Osteoblast (primary cell): ENCODE measurements at regions not wholly inside any gene's neighbourhood (a gene's known extent, or its start where the extent isn't known, plus 50 kb on each side); places are given as distances from the start of the nearest gene placed in this dataset. TPM values are rescaled to one million over a fixed set of nuclear protein-coding genes. Genes with fewer than 3 reads are reported as not detected.

ENCODE experiments used
- DNase-seq: peaks from one replicate; pipeline ENCODE4 v3.0.0; 2011; ENCODE audit warnings: low spot score, mixed read lengths; ENCODE audit not compliant: insufficient read length; ENCODE audit errors: missing footprints
- H2AFZ ChIP-seq: 2 replicates; pipeline ENCODE4 v1.6.0; 2011; ENCODE audit warnings: mild to moderate bottlenecking, low read length
- H3K27ac ChIP-seq: 2 replicates; pipeline ENCODE4 v1.5.1; 2011; ENCODE audit warnings: mild to moderate bottlenecking, low read depth, low read length, moderate library complexity
- H3K27me3 ChIP-seq: 2 replicates; pipeline ENCODE4 v1.6.0; 2012; ENCODE audit warnings: mild to moderate bottlenecking, control low read depth, inconsistent platforms, low read length, moderate library complexity; ENCODE audit not compliant: insufficient read depth
- H3K36me3 ChIP-seq: 2 replicates; pipeline ENCODE4 v1.5.1; 2011; ENCODE audit warnings: mild to moderate bottlenecking, low read length, control low read depth, moderate library complexity; ENCODE audit not compliant: insufficient read depth
- H3K4me1 ChIP-seq: 2 replicates; pipeline ENCODE4 v1.5.1; 2011; ENCODE audit warnings: mild to moderate bottlenecking, low read length, control low read depth, moderate library complexity; ENCODE audit not compliant: insufficient read depth
- H3K4me2 ChIP-seq: 2 replicates; pipeline ENCODE4 v1.6.0; 2011; ENCODE audit warnings: mild to moderate bottlenecking, low read length; ENCODE audit not compliant: insufficient read depth
- H3K4me3 ChIP-seq: fragments of 200-600 bp; sonication (generic); 3 replicates; pipeline ENCODE4 v1.5.1; 2012; ENCODE audit warnings: mild to moderate bottlenecking, low read length, inconsistent platforms; ENCODE audit not compliant: insufficient read depth
- H3K79me2 ChIP-seq: 2 replicates; pipeline ENCODE4 v1.6.0; 2012; ENCODE audit warnings: mild to moderate bottlenecking, low read length, control low read depth, inconsistent platforms; ENCODE audit not compliant: insufficient read depth
- H3K9me3 ChIP-seq: 2 replicates; pipeline ENCODE4 v1.5.1; 2011; ENCODE audit warnings: low read depth, low read length, control low read depth
- H4K20me1 ChIP-seq: 2 replicates; pipeline ENCODE4 v1.6.0; 2012; ENCODE audit warnings: mild to moderate bottlenecking, low read length, control low read depth; ENCODE audit not compliant: insufficient read depth
- small RNA-seq: library from RNA; depleted of rRNA; stranded (forward); fragments of <200 nt; gene quantifications from one replicate; pipeline ENCODE3, GENCODE V24; 2012
- TF ChIP-seq, protein P1 (sequence below): IDR thresholded peaks from 2 replicates; pipeline ENCODE4 v1.5.1; 2011; ENCODE audit warnings: mild to moderate bottlenecking, low read depth, low read length, moderate library complexity; ENCODE audit errors: extremely low read depth

DNA sequence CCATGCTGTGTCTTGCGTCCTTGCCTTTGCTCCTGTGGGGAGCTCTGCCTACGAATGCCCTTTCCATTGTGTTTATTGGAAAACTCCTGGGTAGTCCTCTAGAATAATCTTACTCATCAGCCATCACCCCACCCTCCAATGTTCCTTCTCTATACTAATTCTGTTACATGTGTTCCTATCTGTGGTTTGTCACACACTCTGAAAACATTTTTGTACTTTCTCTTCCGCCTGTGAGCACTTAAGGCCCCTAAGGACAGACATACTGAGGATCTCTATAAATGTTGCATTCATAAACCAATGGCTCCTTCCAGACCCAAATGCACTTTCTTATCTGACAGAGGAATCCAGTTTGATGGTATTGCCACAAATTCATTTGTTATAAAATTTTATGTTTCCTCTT, 53.9 kb upstream of the MON1B start:
- TF ChIP-seq, protein P1, sequence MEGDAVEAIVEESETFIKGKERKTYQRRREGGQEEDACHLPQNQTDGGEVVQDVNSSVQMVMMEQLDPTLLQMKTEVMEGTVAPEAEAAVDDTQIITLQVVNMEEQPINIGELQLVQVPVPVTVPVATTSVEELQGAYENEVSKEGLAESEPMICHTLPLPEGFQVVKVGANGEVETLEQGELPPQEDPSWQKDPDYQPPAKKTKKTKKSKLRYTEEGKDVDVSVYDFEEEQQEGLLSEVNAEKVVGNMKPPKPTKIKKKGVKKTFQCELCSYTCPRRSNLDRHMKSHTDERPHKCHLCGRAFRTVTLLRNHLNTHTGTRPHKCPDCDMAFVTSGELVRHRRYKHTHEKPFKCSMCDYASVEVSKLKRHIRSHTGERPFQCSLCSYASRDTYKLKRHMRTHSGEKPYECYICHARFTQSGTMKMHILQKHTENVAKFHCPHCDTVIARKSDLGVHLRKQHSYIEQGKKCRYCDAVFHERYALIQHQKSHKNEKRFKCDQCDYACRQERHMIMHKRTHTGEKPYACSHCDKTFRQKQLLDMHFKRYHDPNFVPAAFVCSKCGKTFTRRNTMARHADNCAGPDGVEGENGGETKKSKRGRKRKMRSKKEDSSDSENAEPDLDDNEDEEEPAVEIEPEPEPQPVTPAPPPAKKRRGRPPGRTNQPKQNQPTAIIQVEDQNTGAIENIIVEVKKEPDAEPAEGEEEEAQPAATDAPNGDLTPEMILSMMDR, result no peak
- Histone ChIP-seq H3K4me2 (no peak overlapping the region), H3K36me3 (no peaks in the 10 kb centered on the region), H3K4me3 (no peak overlapping the region), H3K4me1 (no peaks in the 10 kb centered on the region), H3K27me3 (no peaks in the 10 kb centered on the region), H3K9me3 (no peaks in the 10 kb centered on the region), H3K79me2 (no peaks in the 10 kb centered on the region), H2AFZ (no peak overlapping the region), H4K20me1 (no peaks in the 10 kb centered on the region), H3K27ac (no peak overlapping the region)
- DNase-seq, result no peak

Small RNAs in the stretch of these regions (small RNA-seq; reads per million reads assigned to genes)
- gene MIR4719, result not detected
